Fibroblast of mammary gland (primary cell): ENCODE measurements at regions not wholly inside any gene's neighbourhood (a gene's known extent, or its start where the extent isn't known, plus 50 kb on each side); places are given as distances from the start of the nearest gene placed in this dataset.
A peak's percentile ranks its signal among the peaks of the same experiment; 100 is the strongest.

ENCODE experiments used
- DNase-seq: peaks from one replicate; pipeline ENCODE4 v3.0.0-alpha.2; 2010; ENCODE audit warnings: low read depth
- H3K4me3 ChIP-seq: 2 replicates; pipeline ENCODE4 v1.5.1; 2011; ENCODE audit warnings: low read depth, mild to moderate bottlenecking, low read length, moderate library complexity; ENCODE audit not compliant: control insufficient read depth
- TF ChIP-seq, protein P1 (sequence below): conservative IDR thresholded peaks from 2 replicates; pipeline ENCODE4 v1.5.1; 2011; ENCODE audit warnings: low read depth, low read length, inconsistent platforms; ENCODE audit not compliant: control insufficient read depth, insufficient read depth

DNA sequence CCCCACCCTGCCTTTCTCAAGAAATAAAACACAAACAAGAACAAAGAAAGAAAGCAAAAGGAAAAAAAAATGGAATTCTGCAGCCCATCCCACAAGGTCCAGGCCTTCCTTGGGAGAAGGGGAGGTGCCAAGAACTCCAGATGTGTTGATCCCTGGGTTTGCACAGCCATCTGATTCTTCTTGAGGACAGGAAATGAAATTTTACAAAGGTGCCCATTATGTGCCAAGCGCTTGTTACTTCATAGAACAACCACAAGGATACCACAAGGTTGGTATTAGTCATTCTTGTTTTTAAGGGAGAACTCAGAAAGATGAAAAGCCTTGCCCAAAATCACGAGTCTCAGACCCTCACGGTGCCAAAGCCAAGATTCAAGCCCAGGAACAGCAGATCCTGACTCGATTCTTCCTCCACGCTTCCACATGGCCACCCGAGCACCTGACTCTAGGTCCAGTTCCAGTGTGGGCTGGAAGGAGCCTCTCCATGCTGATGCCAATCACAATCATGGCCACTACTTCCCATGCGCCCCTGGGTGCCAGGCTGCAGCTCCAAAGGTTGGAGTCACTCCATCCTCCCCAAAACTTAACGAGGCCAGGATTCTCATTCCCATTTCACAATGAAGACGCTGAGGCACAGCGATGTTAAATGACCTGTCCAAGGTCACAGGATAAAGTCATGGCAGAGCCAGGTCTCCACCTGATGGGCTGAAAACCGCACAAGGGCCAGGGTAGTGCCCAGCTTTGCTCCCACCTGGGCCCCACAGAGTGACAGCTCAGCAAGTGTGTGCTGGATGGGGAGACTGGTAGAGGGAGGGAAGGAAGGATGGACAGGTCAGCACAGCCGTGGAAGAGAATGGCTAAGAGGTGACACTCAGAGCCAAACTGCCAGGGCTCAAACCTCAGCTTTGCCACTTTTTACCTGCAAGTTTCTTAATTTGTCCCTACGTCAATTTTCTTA lies 66.7 kb upstream of the TOP1 start:
- H3K4me3 ChIP-seq: no peak overlapping the region
- TF ChIP-seq, protein P1, sequence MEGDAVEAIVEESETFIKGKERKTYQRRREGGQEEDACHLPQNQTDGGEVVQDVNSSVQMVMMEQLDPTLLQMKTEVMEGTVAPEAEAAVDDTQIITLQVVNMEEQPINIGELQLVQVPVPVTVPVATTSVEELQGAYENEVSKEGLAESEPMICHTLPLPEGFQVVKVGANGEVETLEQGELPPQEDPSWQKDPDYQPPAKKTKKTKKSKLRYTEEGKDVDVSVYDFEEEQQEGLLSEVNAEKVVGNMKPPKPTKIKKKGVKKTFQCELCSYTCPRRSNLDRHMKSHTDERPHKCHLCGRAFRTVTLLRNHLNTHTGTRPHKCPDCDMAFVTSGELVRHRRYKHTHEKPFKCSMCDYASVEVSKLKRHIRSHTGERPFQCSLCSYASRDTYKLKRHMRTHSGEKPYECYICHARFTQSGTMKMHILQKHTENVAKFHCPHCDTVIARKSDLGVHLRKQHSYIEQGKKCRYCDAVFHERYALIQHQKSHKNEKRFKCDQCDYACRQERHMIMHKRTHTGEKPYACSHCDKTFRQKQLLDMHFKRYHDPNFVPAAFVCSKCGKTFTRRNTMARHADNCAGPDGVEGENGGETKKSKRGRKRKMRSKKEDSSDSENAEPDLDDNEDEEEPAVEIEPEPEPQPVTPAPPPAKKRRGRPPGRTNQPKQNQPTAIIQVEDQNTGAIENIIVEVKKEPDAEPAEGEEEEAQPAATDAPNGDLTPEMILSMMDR: no peak
- peak; percentile 49 for DNase-seq

DNA sequence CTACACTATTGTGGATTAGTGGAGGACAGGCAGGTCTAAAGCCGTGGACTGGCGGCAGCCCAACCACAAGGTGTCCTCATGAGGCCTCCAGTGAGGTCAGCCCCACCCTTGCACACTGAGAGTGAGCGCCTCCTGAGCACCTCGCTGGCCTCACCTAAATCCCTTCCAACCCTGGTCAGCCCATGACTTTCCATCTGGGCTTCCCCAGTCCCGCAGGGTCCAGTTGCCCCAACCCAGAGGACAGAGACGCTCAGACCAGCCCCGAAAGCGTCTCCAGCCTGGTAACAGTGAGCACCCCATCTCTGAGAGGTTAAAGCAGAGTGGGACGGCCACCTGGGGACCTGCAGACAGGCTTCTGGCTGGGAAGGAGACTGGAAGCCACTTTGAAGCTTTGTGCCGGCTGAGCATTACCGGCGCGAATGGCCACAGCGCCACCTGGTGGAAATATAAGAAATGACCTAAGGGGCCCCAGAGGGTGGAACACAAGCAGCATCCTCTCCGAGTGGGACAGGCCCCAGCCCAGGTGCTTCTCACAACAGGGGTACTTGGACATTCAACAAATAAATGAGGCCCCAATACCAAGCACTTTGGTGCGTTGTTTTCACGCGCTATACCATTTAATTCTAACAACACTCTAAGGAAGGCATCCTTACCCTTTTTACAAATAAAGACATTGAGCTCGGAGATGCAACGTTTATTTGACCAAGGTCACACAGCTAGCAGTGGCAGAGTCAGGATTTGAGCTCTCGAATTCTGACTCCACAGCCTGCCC lies 65.7 kb upstream of the TOP1 start:
- TF ChIP-seq, protein P1: peak; percentile 79
- no peak overlapping the region for H3K4me3 ChIP-seq
- DNase-seq: peak; percentile 56

DNA sequence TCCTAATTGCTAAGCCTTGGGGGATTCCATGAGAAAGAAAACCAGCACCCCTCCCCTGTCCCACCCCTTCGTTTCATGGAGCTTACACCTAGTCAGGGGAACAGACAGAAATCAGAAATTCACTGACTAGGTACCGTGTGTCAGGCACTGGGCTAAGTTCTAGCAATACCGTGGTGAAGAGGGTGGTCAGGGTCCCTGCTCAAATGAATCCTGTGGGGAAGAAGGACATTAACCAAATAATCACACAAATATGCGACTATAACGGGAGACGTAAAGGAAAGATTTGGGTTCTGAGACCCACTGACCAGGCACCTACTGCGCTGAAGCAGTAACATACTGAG lies 65.1 kb upstream of the TOP1 start:
- TF ChIP-seq, protein P1: no peak
- DNase-seq: no peak

DNA sequence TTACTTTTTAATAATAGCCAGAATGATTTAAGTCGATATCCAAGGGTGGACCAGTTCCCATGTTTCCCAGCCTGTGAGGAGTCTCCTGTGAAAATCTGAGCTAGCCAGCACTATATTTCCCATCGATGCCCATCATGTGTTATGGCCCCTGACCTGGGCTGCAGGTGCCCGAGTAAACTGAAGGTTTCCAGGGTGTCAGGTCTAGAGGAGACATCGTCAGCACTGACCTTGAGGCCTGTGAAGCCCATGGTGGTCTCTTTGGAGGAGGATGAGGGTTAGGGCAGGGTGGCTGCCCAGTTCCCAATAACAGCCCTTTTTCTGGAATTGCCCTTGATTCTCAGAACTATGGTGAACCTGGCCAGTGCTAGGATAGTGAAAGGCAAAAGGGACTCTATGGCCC lies 63.0 kb upstream of the TOP1 start:
- H3K4me3 ChIP-seq: no peak overlapping the region
- DNase-seq: no peak
- TF ChIP-seq, protein P1: no peak

More for the DNA sequence above, 65.1 kb upstream of the TOP1 start:
- H3K4me3 ChIP-seq: no peak overlapping the region

DNA sequence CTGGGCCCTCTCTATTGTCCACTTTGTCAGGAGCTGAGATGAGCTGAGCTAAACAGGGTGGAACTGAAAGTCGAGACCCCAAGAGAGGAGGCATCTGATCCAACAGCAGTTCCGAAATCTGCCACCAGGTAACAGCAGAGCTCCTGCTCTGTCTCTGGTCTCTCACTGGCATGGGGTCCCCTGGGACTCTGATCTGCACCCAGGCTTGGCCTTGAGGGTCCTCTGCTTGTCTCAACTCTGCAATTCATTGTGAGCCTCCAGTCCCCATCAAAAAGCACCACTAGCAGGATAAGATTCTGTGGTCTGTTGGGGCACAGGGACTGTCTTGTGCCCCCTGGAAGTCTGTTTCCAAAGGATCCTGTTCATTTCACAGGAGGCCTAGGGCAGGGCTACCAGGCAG lies 62.5 kb upstream of the TOP1 start:
- TF ChIP-seq, protein P1: peak; percentile 31
- DNase-seq: no peak
- H3K4me3 ChIP-seq: no peak overlapping the region

DNA sequence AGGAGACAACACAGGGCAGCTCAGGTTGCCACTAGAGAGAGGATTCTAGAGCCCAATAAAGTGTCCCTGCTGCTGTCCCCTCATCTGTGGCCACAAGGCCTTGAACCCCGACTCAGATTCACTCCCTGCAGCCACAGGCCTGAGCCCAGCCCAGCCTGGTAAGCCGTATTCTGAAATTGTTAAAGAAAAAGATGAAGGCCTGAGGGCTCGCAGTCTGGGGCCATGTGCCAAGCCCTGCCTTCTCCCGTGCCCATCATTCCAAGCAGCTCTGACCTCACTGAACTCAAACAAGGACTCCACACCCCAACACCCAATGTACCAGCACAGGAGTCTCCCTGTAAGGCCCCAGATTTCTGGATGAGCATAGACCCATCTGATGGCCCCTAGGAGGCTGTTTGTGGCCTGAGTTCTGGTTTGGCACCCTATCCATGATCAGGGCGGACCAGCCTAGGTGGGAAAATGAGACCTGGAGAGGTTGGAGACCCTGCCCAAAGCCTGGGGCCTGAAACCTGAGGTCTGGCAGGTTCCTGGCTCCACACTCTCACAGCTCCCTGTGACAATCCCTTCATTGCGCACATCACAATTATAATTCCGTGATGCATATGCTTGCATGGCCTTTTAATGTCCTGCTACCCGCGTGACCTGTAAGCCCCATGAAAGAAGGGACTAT lies 62.0 kb upstream of the TOP1 start:
- DNase-seq: no peak
- TF ChIP-seq, protein P1: no peak
- no peak overlapping the region for H3K4me3 ChIP-seq
